ENCODE measurements at regions not wholly inside any gene's neighbourhood (a gene's known extent, or its start where the extent isn't known, plus 50 kb on each side); places are given as distances from the start of the nearest gene placed in this dataset.

GRCh38 chr6:9657994-9658393, 756.9 kb downstream of the TFAP2A start:
- H3K4me3 ChIP-seq (ENCODE audit: low read depth, low read length) = no peak overlapping the region
- TF ChIP-seq, protein P1, sequence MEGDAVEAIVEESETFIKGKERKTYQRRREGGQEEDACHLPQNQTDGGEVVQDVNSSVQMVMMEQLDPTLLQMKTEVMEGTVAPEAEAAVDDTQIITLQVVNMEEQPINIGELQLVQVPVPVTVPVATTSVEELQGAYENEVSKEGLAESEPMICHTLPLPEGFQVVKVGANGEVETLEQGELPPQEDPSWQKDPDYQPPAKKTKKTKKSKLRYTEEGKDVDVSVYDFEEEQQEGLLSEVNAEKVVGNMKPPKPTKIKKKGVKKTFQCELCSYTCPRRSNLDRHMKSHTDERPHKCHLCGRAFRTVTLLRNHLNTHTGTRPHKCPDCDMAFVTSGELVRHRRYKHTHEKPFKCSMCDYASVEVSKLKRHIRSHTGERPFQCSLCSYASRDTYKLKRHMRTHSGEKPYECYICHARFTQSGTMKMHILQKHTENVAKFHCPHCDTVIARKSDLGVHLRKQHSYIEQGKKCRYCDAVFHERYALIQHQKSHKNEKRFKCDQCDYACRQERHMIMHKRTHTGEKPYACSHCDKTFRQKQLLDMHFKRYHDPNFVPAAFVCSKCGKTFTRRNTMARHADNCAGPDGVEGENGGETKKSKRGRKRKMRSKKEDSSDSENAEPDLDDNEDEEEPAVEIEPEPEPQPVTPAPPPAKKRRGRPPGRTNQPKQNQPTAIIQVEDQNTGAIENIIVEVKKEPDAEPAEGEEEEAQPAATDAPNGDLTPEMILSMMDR (IDR thresholded peaks at IDR 0.05; ENCODE audit: low read depth, low read length) = no peak

- TF ChIP-seq, protein P1 (IDR thresholded peaks at IDR 0.05; ENCODE audit: low read depth, low read length) = no peak
- H3K4me3 ChIP-seq (ENCODE audit: low read depth, low read length) = no peak overlapping the region
These were observed 767.3 kb downstream of the TFAP2A start for GRCh38 chr6:9647599-9647998.

DNA sequence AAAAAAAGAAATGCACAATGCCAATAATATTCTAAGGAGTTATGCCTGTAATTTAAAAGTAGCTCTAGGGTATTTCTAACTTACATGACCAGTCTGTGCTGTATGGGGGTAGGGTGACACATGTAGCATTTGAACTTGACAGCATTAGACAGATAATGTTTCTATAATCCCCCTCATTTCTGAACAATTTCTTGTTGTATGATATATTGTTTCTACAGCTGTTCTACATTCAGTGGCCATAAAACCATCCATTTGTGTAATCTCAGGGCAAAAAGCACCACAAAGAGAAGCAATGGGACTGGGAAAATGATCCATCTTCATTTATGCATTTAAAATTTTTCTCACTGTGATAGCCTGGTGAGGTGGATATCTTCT, 767.8 kb downstream of the TFAP2A start:
- H3K4me3 ChIP-seq (ENCODE audit: low read depth, low read length) = no peak overlapping the region
- TF ChIP-seq, protein P1 (IDR thresholded peaks at IDR 0.05; ENCODE audit: low read depth, low read length) = no peak

DNA sequence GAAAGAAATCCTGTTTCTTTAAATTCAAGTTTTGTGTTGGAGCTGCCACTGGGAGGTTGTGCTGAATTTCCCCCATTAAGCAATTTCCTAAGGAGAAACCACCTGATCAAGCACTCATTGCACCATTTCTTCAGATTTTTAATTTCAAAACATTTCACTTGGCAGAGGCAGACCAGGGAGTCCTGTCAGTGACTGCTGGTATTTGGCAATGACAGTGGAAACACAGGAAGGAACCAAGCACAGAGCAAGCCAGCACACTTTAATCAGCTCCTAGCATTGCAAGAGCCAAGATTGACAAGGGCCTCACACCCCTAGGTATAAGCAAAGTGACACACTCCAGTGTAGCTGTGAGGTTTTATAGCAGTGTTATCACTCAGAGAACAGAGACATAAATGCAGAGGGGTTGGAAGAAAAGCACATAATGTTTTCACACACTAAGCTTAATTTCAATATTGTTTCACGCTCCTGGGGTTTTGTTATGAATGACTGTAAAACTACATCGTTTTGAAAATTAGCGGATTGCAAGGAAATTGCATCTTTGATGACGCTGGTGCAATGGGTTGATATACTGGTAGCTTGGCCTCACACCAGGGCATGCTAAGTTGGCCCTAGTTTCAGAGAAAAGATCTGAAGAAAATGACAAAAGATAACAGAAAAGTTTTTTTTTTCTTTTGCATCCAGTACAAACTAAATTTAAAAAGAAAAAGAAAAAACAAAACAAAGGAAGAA, 768.4 kb downstream of the TFAP2A start:
- no peak overlapping the region for H3K4me3 ChIP-seq (ENCODE audit: low read depth, low read length)
- TF ChIP-seq, protein P1 (IDR thresholded peaks at IDR 0.05; ENCODE audit: low read depth, low read length) = no peak

GRCh38 chr6:9638861-9639260, 776.0 kb downstream of the TFAP2A start:
- TF ChIP-seq, protein P1 (IDR thresholded peaks at IDR 0.05; ENCODE audit: low read depth, low read length) = no peak
- no peak overlapping the region for H3K4me3 ChIP-seq (ENCODE audit: low read depth, low read length)

DNA sequence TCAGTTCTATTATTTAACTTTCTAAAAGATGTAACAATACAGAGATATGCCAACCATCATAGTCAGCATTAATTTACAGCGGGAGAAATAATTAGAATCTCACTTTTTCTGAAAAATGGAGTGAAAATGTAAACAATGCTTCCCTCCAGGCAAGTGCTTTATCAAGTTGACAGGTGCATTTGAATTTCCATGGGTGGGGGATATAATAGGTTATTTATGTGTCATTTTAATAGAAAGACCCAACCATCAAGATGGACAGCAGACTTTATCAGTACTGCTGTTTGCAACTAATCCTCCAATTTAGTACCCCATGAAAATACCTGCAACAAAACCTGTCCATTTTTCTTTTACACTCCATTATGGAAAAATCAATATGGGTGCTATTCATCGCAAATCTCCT, 780.1 kb downstream of the TFAP2A start:
- H3K4me3 ChIP-seq (ENCODE audit: low read depth, low read length) = no peak overlapping the region
- TF ChIP-seq, protein P1 (IDR thresholded peaks at IDR 0.05; ENCODE audit: low read depth, low read length) = no peak

GRCh38 chr6:9632026-9632425, 782.8 kb downstream of the TFAP2A start:
- TF ChIP-seq, protein P1 (IDR thresholded peaks at IDR 0.05; ENCODE audit: low read depth, low read length) = no peak

More at GRCh38 chr6:9632026-9632425, 782.8 kb downstream of the TFAP2A start:
- no peak overlapping the region for H3K4me3 ChIP-seq (ENCODE audit: low read depth, low read length)

All from WI38 (cell line).